DND-41 (cell line): ENCODE measurements at regions not wholly inside any gene's neighbourhood (a gene's known extent, or its start where the extent isn't known, plus 50 kb on each side); places are given as distances from the start of the nearest gene placed in this dataset.
"Not testable (repeated sequence)": the region's sequence is repeated elsewhere in the genome, so short reads cannot be mapped to it uniquely, and the experiment has no call there.

Experiments used
- ATAC-seq: fragments of 200-7000 bp; cut with Tn5 transposase; 3 replicates; pipeline ENCODE4 v1.9.1; 2021; ENCODE audit warnings: low read depth; ENCODE audit not compliant: insufficient read depth
- DNase-seq: peaks from one replicate; pipeline ENCODE4 v3.0.0-alpha.2; 2020
- H2AFZ ChIP-seq: 2 replicates; pipeline ENCODE4 v1.6.0; 2012; ENCODE audit warnings: low read depth, low read length
- H3K27ac ChIP-seq: 2 replicates; pipeline ENCODE4 v1.5.1; 2012; ENCODE audit warnings: low read length, inconsistent platforms
- H3K27me3 ChIP-seq: fragments of 200-600 bp; sonication (generic); 2 replicates; pipeline ENCODE4 v1.6.0; 2012; ENCODE audit warnings: low read length, mild to moderate bottlenecking, inconsistent platforms; ENCODE audit not compliant: insufficient read depth, poor library complexity
- H3K36me3 ChIP-seq: 2 replicates; pipeline ENCODE4 v1.5.1; 2012; ENCODE audit warnings: low read length, inconsistent platforms; ENCODE audit not compliant: insufficient read depth
- H3K4me1 ChIP-seq: 2 replicates; pipeline ENCODE4 v1.5.1; 2012; ENCODE audit warnings: mild to moderate bottlenecking, low read length; ENCODE audit not compliant: insufficient read depth
- H3K4me2 ChIP-seq: 2 replicates; pipeline ENCODE4 v1.6.0; 2012; ENCODE audit warnings: mild to moderate bottlenecking, moderate library complexity, low read length, inconsistent platforms; ENCODE audit not compliant: insufficient read depth
- H3K4me3 ChIP-seq, 2 experiments: fragments of 200-600 bp in 1 of 2; shearing (Covaris generic) in 1 of 2; 2 replicates each; pipeline ENCODE4 v1.5.1; 2012 to 2016; ENCODE audit warnings: inconsistent platforms in 2 of 2, low read length in 2 of 2, mild to moderate bottlenecking in 2 of 2, low read depth in 1 of 2, moderate library complexity in 1 of 2
- H3K79me2 ChIP-seq: 2 replicates; pipeline ENCODE4 v1.6.0; 2012; ENCODE audit warnings: low read length, inconsistent platforms; ENCODE audit not compliant: insufficient read depth
- H3K9ac ChIP-seq: 2 replicates; pipeline ENCODE4 v1.6.0; 2012; ENCODE audit warnings: low read depth, mild to moderate bottlenecking, inconsistent platforms, low read length, moderate library complexity
- H3K9me3 ChIP-seq: 2 replicates; pipeline ENCODE4 v1.5.1; 2012; ENCODE audit warnings: low read length, moderate library complexity, mild to moderate bottlenecking, inconsistent platforms; ENCODE audit not compliant: insufficient read depth, severe bottlenecking
- H4K20me1 ChIP-seq: 2 replicates; pipeline ENCODE4 v1.6.0; 2012; ENCODE audit warnings: low read length; ENCODE audit not compliant: insufficient read depth
- EZH2 ChIP-seq: IDR thresholded peaks from 3 replicates; pipeline ENCODE4 v1.6.1; 2012; ENCODE audit warnings: borderline replicate concordance, low read depth, mild to moderate bottlenecking, moderate library complexity, low read length, inconsistent platforms; ENCODE audit not compliant: severe bottlenecking
- TF ChIP-seq, protein P1 (sequence below): IDR thresholded peaks from 2 replicates; pipeline ENCODE4 v1.5.1; 2012; ENCODE audit warnings: borderline replicate concordance, low read length, moderate library complexity, mild to moderate bottlenecking; ENCODE audit not compliant: poor library complexity, severe bottlenecking; ENCODE audit errors: extremely low read depth

DNA sequence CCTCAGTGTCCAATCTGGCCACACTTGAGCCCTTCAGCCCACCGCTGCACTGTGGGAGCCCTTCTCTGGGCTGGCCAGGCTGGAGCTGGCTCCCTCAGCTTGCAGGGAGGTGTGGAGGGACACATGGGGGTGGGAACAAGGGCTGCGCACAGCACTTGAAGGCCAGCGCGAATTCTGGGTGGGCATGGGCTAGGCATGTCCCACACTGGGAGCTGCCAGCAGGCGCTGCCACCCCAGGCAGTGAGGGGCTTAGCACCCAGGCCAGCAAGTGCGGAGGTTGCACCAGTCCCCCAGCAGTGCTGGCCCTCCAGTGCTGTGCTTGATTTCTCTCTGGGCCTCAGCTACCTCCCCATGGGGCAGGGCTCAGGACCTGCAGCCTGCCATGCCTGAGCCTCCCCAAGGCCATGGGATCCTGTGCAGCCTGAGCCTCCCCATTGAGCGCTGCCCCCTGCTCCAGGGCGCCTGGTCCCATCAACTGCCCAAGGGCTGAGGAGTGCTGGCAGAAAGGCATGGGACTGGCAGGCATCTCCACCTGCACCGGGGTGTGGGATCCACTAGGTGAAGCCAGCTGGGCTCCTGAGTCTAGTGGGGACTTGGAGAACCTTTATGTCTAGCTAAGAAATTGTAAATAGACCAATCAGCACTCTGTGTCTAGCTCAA, 148.2 kb downstream of the EMB start:
- Histone ChIP-seq H3K27ac (no peak overlapping the region), H3K27me3 (no peaks in the 10 kb centered on the region), H4K20me1 (no peaks in the 10 kb centered on the region), H3K9ac (no peak overlapping the region), H3K4me3 (no peak overlapping the region), H3K79me2 (no peaks in the 10 kb centered on the region), H3K36me3 (no peaks in the 10 kb centered on the region), H2AFZ (no peak overlapping the region), H3K4me2 (no peak overlapping the region), H3K9me3 (no peaks in the 10 kb centered on the region), H3K4me1 (no peaks in the 10 kb centered on the region)
- ATAC-seq (no peak), DNase-seq (no peak)
- no peak for TF ChIP-seq EZH2
- TF ChIP-seq, protein P1, sequence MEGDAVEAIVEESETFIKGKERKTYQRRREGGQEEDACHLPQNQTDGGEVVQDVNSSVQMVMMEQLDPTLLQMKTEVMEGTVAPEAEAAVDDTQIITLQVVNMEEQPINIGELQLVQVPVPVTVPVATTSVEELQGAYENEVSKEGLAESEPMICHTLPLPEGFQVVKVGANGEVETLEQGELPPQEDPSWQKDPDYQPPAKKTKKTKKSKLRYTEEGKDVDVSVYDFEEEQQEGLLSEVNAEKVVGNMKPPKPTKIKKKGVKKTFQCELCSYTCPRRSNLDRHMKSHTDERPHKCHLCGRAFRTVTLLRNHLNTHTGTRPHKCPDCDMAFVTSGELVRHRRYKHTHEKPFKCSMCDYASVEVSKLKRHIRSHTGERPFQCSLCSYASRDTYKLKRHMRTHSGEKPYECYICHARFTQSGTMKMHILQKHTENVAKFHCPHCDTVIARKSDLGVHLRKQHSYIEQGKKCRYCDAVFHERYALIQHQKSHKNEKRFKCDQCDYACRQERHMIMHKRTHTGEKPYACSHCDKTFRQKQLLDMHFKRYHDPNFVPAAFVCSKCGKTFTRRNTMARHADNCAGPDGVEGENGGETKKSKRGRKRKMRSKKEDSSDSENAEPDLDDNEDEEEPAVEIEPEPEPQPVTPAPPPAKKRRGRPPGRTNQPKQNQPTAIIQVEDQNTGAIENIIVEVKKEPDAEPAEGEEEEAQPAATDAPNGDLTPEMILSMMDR: no peak

DNA sequence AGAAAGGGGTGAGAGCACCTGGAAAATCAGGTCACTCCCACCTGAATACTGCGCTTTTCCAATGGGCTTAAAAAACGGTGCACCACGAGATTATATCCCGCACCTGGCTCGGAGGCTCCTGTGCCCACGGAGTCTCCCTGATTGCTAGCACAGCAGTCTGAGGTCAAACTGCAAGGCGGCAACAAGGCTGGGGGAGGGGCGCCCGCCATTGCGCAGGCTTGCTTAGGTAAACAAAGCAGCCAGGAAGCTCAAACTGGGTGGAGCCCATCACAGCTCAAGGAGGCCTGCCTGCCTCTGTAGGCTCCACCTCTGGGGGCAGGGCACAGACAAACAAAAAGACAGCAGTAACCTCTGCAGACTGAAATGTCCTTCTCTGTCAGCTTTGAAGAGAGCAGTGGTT, 160.6 kb downstream of the EMB start:
- not testable (repeated sequence) for H3K27ac ChIP-seq, H3K4me1 ChIP-seq, H3K4me3 ChIP-seq, H3K9me3 ChIP-seq, ATAC-seq, H2AFZ ChIP-seq, H3K36me3 ChIP-seq, H4K20me1 ChIP-seq, H3K27me3 ChIP-seq, DNase-seq, H3K4me2 ChIP-seq, H3K9ac ChIP-seq, H3K79me2 ChIP-seq
